22Rv1 (cell line): ENCODE measurements at regions not wholly inside any gene's neighbourhood (a gene's known extent, or its start where the extent isn't known, plus 50 kb on each side); places are given as distances from the start of the nearest gene placed in this dataset.

ENCODE experiments used
- ZFX ChIP-seq: fragments of 450-650 bp; IDR thresholded peaks from 2 replicates; pipeline ENCODE4 v1.6.1; 2017; ENCODE audit warnings: antibody characterized with exemption, borderline replicate concordance
- TF ChIP-seq, protein P1 (sequence below): fragments of 450-650 bp; IDR thresholded peaks from 2 replicates; pipeline ENCODE4 v1.5.1; 2017; ENCODE audit warnings: mild to moderate bottlenecking

DNA sequence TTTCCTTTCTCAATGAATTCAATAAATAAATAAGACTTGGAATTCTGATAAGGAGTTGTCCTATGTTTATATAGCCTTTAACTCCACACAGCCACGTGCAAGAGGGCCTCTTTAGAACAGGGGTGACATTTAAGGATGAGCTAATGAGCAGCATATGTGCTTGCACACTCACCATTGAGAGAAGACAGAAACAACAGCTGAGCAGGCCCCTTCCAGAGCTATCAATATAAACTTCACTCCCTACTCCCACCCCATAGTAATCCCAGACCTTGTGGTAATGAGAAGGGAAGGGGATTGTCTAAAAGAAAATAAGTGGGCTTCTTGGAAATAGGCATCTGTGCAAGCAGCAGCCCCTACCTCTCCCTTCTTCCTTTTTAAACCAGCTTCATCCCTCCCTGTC, 176.0 kb downstream of the SEC16B start:
- TF ChIP-seq, protein P1, sequence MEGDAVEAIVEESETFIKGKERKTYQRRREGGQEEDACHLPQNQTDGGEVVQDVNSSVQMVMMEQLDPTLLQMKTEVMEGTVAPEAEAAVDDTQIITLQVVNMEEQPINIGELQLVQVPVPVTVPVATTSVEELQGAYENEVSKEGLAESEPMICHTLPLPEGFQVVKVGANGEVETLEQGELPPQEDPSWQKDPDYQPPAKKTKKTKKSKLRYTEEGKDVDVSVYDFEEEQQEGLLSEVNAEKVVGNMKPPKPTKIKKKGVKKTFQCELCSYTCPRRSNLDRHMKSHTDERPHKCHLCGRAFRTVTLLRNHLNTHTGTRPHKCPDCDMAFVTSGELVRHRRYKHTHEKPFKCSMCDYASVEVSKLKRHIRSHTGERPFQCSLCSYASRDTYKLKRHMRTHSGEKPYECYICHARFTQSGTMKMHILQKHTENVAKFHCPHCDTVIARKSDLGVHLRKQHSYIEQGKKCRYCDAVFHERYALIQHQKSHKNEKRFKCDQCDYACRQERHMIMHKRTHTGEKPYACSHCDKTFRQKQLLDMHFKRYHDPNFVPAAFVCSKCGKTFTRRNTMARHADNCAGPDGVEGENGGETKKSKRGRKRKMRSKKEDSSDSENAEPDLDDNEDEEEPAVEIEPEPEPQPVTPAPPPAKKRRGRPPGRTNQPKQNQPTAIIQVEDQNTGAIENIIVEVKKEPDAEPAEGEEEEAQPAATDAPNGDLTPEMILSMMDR: no peak
- TF ChIP-seq ZFX: no peak
